Activated T-helper 1 cell treated with Interleukin-2 at 50 U/mL for 16 hours (primary cell): ENCODE measurements at regions not wholly inside any gene's neighbourhood (a gene's known extent, or its start where the extent isn't known, plus 50 kb on each side); places are given as distances from the start of the nearest gene placed in this dataset.

Experiments
- DNase-seq: peaks from one replicate; pipeline ENCODE4 v3.0.0-alpha.2; 2020; ENCODE audit warnings: low read depth

GRCh38 chr12:128164533-128164932 lies 102.4 kb upstream of the TMEM132C start:
- no peak for DNase-seq

- no peak for DNase-seq
Measured at GRCh38 chr12:128165387-128165786, 101.6 kb upstream of the TMEM132C start.

DNA sequence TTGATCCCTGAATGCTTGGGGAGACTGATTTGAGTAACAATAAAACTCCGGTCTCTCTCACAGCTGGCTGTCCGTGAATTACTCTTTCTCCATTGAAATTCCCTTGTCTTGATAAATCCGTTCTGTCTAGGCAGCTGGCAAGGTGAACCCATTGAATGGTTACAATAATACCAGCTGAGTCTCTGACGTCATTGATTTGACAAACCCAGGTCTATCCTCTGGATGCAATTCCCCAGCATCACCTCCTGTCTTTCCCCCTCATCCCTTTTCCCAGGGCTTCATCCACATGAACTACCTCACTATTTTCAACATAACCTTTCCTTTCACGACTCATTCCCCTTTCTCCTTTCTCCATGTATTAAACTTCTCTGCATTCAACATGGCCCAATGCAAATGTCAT lies 98.7 kb upstream of the TMEM132C start:
- DNase-seq = no peak

DNA sequence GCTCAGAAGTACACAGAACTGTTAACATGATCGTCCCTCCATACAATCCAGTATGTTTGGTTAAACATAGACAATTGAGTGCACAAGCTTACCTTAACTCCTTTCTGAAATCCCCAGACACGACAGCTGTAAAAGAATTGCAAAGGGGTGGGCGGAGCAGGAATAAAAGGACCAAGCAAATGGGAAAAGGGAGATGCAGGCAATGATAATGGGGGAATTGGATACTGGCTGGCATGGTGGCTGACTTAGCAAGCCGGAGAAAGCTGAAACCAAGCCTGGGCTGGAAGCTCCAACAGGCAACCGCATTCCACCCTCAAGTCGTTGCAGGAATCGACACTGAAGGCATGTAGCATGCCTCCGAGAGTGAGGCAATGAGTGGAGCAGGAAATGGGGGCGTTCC lies 96.8 kb upstream of the TMEM132C start:
- DNase-seq = no peak

- no peak for DNase-seq
Measured at GRCh38 chr12:128178565-128178964, 88.4 kb upstream of the TMEM132C start.

DNA sequence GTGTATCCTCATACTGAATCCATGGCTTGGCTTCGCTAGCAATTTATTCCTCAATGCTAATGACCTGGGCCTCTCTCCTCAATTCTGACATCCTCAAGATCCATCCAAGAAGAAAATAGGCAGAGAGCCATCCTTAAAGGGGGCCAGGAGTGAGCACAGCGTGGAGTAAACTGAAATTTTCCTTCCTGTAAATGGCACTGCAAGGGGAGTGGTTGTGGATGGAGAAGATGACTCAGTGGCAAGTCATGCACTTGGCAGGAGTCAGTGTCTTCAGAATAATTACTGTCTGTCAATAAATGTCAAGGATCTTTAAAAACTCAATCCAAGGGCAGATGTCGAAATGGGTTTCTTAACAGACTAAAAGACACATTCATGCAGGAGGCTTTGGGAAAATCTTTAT lies 88.0 kb upstream of the TMEM132C start:
- DNase-seq = no peak

- no peak for DNase-seq
Measured at GRCh38 chr12:128180166-128180565, 86.8 kb upstream of the TMEM132C start.

DNA sequence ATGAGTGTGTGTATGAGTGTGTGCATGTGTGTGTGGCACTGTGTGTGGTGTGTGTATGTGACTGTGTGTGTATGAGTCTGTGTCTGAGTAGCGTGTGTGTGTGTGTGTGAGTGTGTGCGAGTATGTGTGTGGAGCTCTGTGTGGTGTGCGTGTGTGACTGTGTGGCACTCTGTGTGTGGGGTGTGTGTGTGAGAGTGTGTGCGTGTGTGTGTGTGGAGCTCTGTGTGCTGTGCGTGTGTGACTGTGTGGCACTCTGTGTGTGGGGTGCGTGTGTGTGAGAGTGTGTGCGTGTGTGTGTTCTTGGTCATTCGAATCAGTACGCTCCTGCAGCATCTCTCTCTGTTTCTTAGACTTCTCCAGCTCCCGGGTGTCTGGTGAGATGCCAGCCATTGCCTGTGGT lies 76.9 kb upstream of the TMEM132C start:
- DNase-seq = no peak

DNA sequence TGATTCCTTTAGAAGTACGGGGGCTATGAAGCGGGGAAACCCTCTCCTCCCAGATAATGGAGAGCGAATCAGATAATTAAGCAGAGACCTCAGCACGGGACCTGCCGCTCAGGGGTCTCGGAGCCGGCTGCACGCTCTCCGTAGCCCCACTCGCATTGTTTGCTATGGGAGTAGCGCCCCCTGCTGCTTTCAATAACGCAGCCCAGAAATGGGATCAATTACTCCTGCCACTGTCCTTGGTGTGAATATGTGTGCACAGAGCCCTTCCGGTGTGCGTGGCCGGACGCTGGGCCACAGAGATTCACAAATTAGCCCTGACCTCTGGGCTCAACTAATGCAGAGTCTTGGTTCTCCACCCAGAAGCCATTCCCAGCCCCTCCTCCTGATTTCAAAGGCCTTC lies 76.4 kb upstream of the TMEM132C start:
- no peak for DNase-seq

DNA sequence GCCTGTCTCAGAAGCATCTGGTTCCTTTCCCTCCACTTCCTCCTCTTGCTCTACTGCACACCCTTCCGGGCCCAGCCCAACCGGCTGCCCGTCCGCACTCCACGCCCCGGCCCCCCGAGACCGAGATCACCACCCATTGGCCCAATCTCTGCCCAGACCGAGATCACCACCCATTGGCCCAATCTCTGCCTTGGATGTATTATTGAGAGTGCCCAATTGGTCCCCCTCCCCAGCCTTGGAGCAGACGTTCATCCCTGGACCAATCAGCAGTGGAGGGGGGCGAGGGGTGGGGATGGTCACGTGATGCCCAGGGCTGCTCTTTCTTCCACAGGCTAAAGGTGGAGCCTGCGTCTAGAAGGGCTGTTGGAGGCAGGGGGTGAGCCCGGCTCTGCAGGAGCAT lies 75.6 kb upstream of the TMEM132C start:
- DNase-seq = no peak

DNA sequence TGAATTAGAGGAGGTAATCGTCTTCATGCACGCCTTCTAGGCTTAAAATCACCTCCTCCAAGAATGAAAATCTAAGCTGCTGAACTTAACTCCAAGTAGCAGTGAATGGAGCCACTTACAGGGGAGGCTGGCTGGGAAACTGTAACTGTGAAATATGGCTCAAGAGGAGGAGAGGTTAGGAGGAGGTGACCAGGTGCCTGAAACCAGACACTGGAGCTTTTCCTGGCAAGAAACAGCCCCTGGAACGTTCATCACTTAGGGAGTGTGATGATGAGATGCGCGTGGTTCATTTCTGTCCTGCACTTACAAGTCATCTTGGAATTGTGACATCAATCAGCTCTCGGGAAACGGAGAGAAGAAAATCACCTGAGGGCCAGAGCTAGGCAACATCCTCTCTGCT lies 62.3 kb upstream of the TMEM132C start:
- DNase-seq = no peak

DNA sequence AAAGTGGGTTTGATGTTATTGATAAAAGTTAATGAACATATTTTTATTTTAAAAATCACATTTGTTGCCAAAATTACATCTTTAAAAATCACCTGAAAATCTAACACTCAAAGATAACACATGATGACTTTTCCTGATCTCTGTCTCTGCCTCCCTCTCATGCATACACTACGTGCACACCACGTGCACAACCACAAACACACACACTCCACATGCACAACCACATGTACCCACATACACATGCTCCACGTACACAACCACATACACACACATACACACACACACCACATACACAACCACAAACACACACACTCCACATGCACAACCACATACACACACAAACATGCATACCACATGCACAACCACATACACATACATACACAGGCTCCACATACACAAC lies 61.8 kb upstream of the TMEM132C start:
- DNase-seq = no peak

- no peak for DNase-seq
Measured at GRCh38 chr12:128205758-128206157, 61.2 kb upstream of the TMEM132C start.
